ENCODE measurements at regions not wholly inside any gene's neighbourhood (a gene's known extent, or its start where the extent isn't known, plus 50 kb on each side); places are given as distances from the start of the nearest gene placed in this dataset.
A peak's percentile ranks its signal among the peaks of the same experiment; 100 is the strongest.
"Not testable (repeated sequence)": the region's sequence is repeated elsewhere in the genome, so short reads cannot be mapped to it uniquely, and the experiment has no call there.

DNA sequence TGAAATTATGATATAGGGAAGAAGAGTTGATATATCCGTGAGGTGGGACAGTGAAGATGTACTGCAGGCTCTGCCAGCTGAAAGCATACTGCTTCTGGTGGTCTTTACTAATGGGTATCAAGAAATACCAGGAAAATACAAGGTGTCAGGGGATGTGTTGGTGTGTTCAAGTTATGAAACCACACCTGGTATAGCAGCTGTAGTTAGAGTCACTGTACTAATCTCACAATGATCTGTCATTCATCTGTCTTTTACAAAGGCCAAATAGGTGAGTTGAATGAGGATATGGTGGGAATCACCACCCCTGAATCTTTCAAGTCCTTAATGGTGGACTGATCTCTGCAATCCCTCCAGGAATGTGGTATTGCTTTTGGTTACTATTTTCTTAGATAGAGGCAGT lies 152.7 kb downstream of the NFKBIZ start:
- no peaks in the 10 kb centered on the region for H3K9me3 Mint-ChIP-seq
- H3K36me3 Mint-ChIP-seq = no peaks in the 10 kb centered on the region
- H3K4me3 Mint-ChIP-seq = no peak overlapping the region
- no peaks in the 10 kb centered on the region for H3K27me3 Mint-ChIP-seq (ENCODE audit: low read depth)
- no peak overlapping the region for H3K27ac Mint-ChIP-seq
- peaks cover 11% of the 10 kb centered on the region for H3K4me1 Mint-ChIP-seq
- TF ChIP-seq, protein P1, sequence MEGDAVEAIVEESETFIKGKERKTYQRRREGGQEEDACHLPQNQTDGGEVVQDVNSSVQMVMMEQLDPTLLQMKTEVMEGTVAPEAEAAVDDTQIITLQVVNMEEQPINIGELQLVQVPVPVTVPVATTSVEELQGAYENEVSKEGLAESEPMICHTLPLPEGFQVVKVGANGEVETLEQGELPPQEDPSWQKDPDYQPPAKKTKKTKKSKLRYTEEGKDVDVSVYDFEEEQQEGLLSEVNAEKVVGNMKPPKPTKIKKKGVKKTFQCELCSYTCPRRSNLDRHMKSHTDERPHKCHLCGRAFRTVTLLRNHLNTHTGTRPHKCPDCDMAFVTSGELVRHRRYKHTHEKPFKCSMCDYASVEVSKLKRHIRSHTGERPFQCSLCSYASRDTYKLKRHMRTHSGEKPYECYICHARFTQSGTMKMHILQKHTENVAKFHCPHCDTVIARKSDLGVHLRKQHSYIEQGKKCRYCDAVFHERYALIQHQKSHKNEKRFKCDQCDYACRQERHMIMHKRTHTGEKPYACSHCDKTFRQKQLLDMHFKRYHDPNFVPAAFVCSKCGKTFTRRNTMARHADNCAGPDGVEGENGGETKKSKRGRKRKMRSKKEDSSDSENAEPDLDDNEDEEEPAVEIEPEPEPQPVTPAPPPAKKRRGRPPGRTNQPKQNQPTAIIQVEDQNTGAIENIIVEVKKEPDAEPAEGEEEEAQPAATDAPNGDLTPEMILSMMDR (IDR thresholded peaks at IDR 0.05; ENCODE audit: unreplicated experiment) = no peak
- DNase-seq (ENCODE audit: low spot score in 2 of 2, unreplicated experiment in 2 of 2) = no peak

DNA sequence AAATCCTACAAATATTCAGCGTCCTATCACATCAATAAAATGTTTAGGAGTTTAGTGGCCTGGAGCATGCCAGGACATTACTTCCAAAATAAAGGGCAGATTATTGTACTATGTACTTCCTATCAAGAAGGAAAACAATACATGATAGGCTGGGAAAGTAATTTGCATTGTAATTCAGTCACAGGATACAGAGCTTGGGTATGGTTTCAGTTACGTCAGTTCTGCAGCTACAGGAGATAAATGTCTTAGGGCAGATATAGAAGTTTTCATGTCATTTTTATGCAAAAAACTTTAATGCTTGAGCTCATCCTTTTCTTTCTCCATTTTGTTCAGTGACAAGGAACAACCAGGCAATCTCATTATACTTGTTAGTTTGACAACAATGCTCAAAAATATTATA lies 155.2 kb downstream of the NFKBIZ start:
- TF ChIP-seq, protein P1 (IDR thresholded peaks at IDR 0.05; ENCODE audit: unreplicated experiment) = no peak
- Mint-ChIP-seq H3K27ac (no peak overlapping the region), H3K27me3 (ENCODE audit: low read depth) (no peaks in the 10 kb centered on the region), H3K4me3 (no peak overlapping the region), H3K36me3 (peaks cover 2% of the 10 kb centered on the region), H3K9me3 (peaks cover 6% of the 10 kb centered on the region), H3K4me1 (peaks cover under 1% of the 10 kb centered on the region)
- no peak for DNase-seq (ENCODE audit: low spot score in 2 of 2, unreplicated experiment in 2 of 2)

DNA sequence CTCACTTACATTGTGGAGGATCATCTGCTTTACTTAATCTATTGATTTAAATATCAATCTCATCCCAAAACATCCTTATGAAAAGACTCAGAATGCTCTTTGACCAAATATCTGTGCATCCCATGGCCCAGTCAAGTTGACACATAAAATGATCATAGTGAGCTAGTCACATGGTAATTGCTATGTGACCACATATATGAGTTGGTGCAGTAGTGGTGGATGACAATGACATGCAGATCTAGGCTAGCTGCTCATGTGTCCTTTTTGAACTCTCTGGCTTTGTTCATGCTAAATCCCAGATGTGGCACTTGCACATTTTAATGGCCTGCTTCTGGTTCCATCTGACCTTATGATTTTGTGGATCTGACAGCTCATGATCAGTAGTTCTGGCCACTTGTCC lies 156.2 kb downstream of the NFKBIZ start:
- H3K4me3 Mint-ChIP-seq = no peak overlapping the region

GRCh38 chr3:102006812-102007485 lies 157.6 kb downstream of the NFKBIZ start:
- H3K4me3 Mint-ChIP-seq = no peak overlapping the region
- H3K4me1 Mint-ChIP-seq = no peaks in the 10 kb centered on the region
- H3K27me3 Mint-ChIP-seq (ENCODE audit: low read depth) = no peaks in the 10 kb centered on the region
- TF ChIP-seq, protein P1 (IDR thresholded peaks at IDR 0.05; ENCODE audit: unreplicated experiment) = no peak
- H3K9me3 Mint-ChIP-seq = peaks cover 27% of the 10 kb centered on the region
- DNase-seq (ENCODE audit: low spot score in 2 of 2, unreplicated experiment in 2 of 2) = no peak
- H3K27ac Mint-ChIP-seq = peak overlapping the region; percentile 47
- peaks cover 2% of the 10 kb centered on the region for H3K36me3 Mint-ChIP-seq

More for the DNA sequence above, 156.2 kb downstream of the NFKBIZ start:
- peaks cover 2% of the 10 kb centered on the region for H3K36me3 Mint-ChIP-seq
- no peaks in the 10 kb centered on the region for H3K4me1 Mint-ChIP-seq
- H3K9me3 Mint-ChIP-seq = peaks cover 15% of the 10 kb centered on the region
- DNase-seq (ENCODE audit: low spot score in 2 of 2, unreplicated experiment in 2 of 2) = no peak
- TF ChIP-seq, protein P1 (IDR thresholded peaks at IDR 0.05; ENCODE audit: unreplicated experiment) = no peak
- no peak overlapping the region for H3K27ac Mint-ChIP-seq
- no peaks in the 10 kb centered on the region for H3K27me3 Mint-ChIP-seq (ENCODE audit: low read depth)

- not testable (repeated sequence) for H3K36me3 Mint-ChIP-seq; H3K4me3 Mint-ChIP-seq; DNase-seq (ENCODE audit: low spot score in 2 of 2, unreplicated experiment in 2 of 2); H3K27ac Mint-ChIP-seq; H3K4me1 Mint-ChIP-seq; H3K27me3 Mint-ChIP-seq (ENCODE audit: low read depth)
- peaks cover 29% of the 10 kb centered on the region for H3K9me3 Mint-ChIP-seq
These were observed 159.1 kb downstream of the NFKBIZ start for GRCh38 chr3:102008436-102008835.

- no peak for DNase-seq (ENCODE audit: low spot score in 2 of 2, unreplicated experiment in 2 of 2)
- Mint-ChIP-seq H3K4me3 (no peak overlapping the region), H3K9me3 (peaks cover 16% of the 10 kb centered on the region), H3K27me3 (ENCODE audit: low read depth) (peaks cover 5% of the 10 kb centered on the region), H3K27ac (no peak overlapping the region), H3K36me3 (peaks cover 2% of the 10 kb centered on the region), H3K4me1 (peaks cover 2% of the 10 kb centered on the region)
- TF ChIP-seq, protein P1 (IDR thresholded peaks at IDR 0.05; ENCODE audit: unreplicated experiment) = no peak
These were observed 167.1 kb downstream of the NFKBIZ start for GRCh38 chr3:102016417-102016816.
